ENCODE measurements at regions not wholly inside any gene's neighbourhood (a gene's known extent, or its start where the extent isn't known, plus 50 kb on each side); places are given as distances from the start of the nearest gene placed in this dataset.

DNA sequence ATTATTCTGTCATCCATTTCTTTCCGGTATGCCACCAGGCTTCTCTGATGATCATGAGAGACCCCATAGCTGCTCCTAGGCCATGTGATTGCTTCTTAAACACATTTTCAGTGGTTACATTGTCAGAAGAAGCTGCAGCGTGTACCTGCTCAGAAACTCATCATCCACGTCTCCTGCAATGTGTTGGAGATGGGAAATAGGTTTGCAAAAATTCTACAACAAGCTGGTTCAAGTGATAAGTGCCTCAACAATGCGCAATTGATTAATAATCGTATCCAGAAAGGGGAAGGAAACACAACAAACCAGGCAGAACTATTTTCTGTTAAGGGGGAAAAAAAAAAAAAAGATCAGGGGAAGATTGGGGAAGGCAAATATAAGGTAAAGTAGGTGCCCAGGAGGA, 75.7 kb upstream of the THUMPD2 start:
- TF ChIP-seq, protein P1, sequence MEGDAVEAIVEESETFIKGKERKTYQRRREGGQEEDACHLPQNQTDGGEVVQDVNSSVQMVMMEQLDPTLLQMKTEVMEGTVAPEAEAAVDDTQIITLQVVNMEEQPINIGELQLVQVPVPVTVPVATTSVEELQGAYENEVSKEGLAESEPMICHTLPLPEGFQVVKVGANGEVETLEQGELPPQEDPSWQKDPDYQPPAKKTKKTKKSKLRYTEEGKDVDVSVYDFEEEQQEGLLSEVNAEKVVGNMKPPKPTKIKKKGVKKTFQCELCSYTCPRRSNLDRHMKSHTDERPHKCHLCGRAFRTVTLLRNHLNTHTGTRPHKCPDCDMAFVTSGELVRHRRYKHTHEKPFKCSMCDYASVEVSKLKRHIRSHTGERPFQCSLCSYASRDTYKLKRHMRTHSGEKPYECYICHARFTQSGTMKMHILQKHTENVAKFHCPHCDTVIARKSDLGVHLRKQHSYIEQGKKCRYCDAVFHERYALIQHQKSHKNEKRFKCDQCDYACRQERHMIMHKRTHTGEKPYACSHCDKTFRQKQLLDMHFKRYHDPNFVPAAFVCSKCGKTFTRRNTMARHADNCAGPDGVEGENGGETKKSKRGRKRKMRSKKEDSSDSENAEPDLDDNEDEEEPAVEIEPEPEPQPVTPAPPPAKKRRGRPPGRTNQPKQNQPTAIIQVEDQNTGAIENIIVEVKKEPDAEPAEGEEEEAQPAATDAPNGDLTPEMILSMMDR (conservative IDR thresholded peaks at IDR 0.05 in 1 of 2, IDR thresholded peaks at IDR 0.05 in 1 of 2; ENCODE audit: low read depth in 1 of 2, low read length in 2 of 2), result no peak
- TF ChIP-seq EZH2 (IDR thresholded peaks at IDR 0.05; ENCODE audit: low read length, missing control alignments), result no peak

Data from fibroblast of lung (primary cell).